ENCODE measurements at regions not wholly inside any gene's neighbourhood (a gene's known extent, or its start where the extent isn't known, plus 50 kb on each side); places are given as distances from the start of the nearest gene placed in this dataset.

GRCh38 chr4:175444512-175444911 lies 367.6 kb downstream of the GPM6A start:
- no peak for DNase-seq

GRCh38 chr4:175447016-175447415 lies 365.0 kb downstream of the GPM6A start:
- DNase-seq = no peak

GRCh38 chr4:175450446-175450845 lies 361.6 kb downstream of the GPM6A start:
- DNase-seq = no peak

GRCh38 chr4:175451238-175451965 lies 360.7 kb downstream of the GPM6A start:
- no peak for DNase-seq

GRCh38 chr4:175453456-175453855 lies 358.6 kb downstream of the GPM6A start:
- DNase-seq = no peak

GRCh38 chr4:175456131-175456530 lies 355.9 kb downstream of the GPM6A start:
- DNase-seq = no peak

- DNase-seq = no peak
These were observed 354.1 kb downstream of the GPM6A start for GRCh38 chr4:175457956-175458355.

- DNase-seq = no peak
These were observed 352.5 kb downstream of the GPM6A start for GRCh38 chr4:175459571-175459970.

GRCh38 chr4:175460414-175460813 lies 351.6 kb downstream of the GPM6A start:
- DNase-seq = no peak

- DNase-seq = no peak
These were observed 342.6 kb downstream of the GPM6A start for GRCh38 chr4:175469514-175469913.

- DNase-seq = no peak
These were observed 341.9 kb downstream of the GPM6A start for GRCh38 chr4:175470131-175470530.

GRCh38 chr4:175480404-175480803 lies 331.7 kb downstream of the GPM6A start:
- DNase-seq = no peak

GRCh38 chr4:175499735-175500352 lies 312.2 kb downstream of the GPM6A start:
- no peak for DNase-seq

- no peak for DNase-seq
These were observed 307.7 kb downstream of the GPM6A start for GRCh38 chr4:175504318-175504717.

- no peak for DNase-seq
These were observed 302.7 kb downstream of the GPM6A start for GRCh38 chr4:175509320-175509719.

GRCh38 chr4:175511861-175512260 lies 300.2 kb downstream of the GPM6A start:
- DNase-seq = no peak

- no peak for DNase-seq
These were observed 297.9 kb downstream of the GPM6A start for GRCh38 chr4:175514174-175514573.

- DNase-seq = no peak
These were observed 281.4 kb downstream of the GPM6A start for GRCh38 chr4:175530655-175531054.

GRCh38 chr4:175531405-175532091 lies 280.5 kb downstream of the GPM6A start:
- DNase-seq = no peak

- no peak for DNase-seq
These were observed 275.1 kb downstream of the GPM6A start for GRCh38 chr4:175536852-175537453.

- no peak for DNase-seq
These were observed 272.6 kb downstream of the GPM6A start for GRCh38 chr4:175539498-175539897.

GRCh38 chr4:175540151-175540550 lies 271.9 kb downstream of the GPM6A start:
- no peak for DNase-seq

GRCh38 chr4:175540732-175541131 lies 271.3 kb downstream of the GPM6A start:
- no peak for DNase-seq
